Esophagus squamous epithelium (tissue), 5 donors: ENCODE measurements at regions not wholly inside any gene's neighbourhood (a gene's known extent, or its start where the extent isn't known, plus 50 kb on each side); places are given as distances from the start of the nearest gene placed in this dataset.

Experiments
- DNase-seq: peaks from one replicate; lab custom pipeline; 2025; lab: John Stamatoyannopoulos, UW
- H3K27ac ChIP-seq, 4 donors: fragments of 200-600 bp; sonication (generic); one replicate each; pipeline ENCODE4 v1.5.1; 2016 to 2019; ENCODE audit warnings: mild to moderate bottlenecking in 1 of 4
- H3K27me3 ChIP-seq, 4 donors: fragments of 200-600 bp; sonication (generic); 1 replicate in 3 of 4; 2 replicates in 1 of 4; pipeline versions ENCODE4 v1.5.1 to v1.6.0; 2017 to 2021; ENCODE audit warnings: antibody characterized with exemption in 1 of 4
- H3K36me3 ChIP-seq, 3 donors: fragments of 200-600 bp; sonication (generic); one replicate each; pipeline ENCODE4 v1.5.1; 2016 to 2019
- H3K4me1 ChIP-seq, 3 donors: fragments of 200-600 bp; sonication (generic); one replicate each; pipeline ENCODE4 v1.5.1; 2017 to 2019
- H3K4me3 ChIP-seq, 4 donors: fragments of 200-600 bp; sonication (generic); 1 replicate in 3 of 4; 2 replicates in 1 of 4; pipeline ENCODE4 v1.5.1; 2016 to 2019; ENCODE audit warnings: mild to moderate bottlenecking in 2 of 4, moderate library complexity in 1 of 4
- H3K9me3 ChIP-seq, 3 donors: fragments of 200-600 bp; sonication (generic); one replicate each; pipeline ENCODE4 v1.5.1; 2016 to 2019
- POLR2A ChIP-seq, 4 donors: fragments of 450-650 bp; IDR thresholded peaks; one replicate each; pipeline ENCODE4 v1.6.1; 2017; ENCODE audit warnings: antibody characterized with exemption in 4 of 4, mild to moderate bottlenecking in 4 of 4, moderate library complexity in 3 of 4
- WGBS, 2 donors: methylation state at CpG; one replicate each; pipeline ENCODE4 v1.1.5; 2018; 5-methylcytosine and 5-hydroxymethylcytosine counted together
- intact Hi-C: fragments of 100-400 bp; cut with DNase I; formaldehyde crosslinking; loops from one replicate; pipeline ENCODE4 v1.15.0; 2022
- TF ChIP-seq, protein P1 (sequence below), 6 experiments: fragments of 450-650 bp in 4 of 6; fragments of 200-600 bp in 2 of 6; sonication (generic) in 2 of 6; IDR thresholded peaks; one replicate each; pipeline ENCODE4 v1.5.1; 2016 to 2019; ENCODE audit warnings: antibody characterized with exemption in 6 of 6, mild to moderate bottlenecking in 4 of 6, moderate library complexity in 4 of 6
- donor health status: DM: yes; HTN: yes; CAD: no.

DNA sequence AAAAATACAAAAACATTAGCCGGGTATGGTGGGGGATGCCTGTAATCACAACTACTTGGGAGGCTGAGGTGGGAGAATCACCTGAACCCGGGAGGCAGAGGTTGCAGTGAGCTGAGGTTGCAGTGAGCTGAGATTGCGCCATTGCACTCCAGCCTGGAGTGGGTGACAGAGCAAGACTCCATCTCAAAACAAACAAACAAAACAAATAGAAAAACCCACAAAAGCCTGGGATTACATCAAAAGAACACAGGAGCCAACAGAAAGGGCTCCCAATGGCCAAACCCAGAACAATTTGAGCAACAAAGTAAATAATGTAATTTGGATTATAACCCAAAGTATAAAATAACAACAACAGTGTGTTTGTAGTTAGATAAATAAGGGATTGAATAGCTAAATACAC is 159.8 kb downstream of the UXS1 start:
- TF ChIP-seq POLR2A (IDR thresholded peaks at IDR 0.05) = no peak
- no peaks in the 10 kb centered on the region for H3K9me3 ChIP-seq
- intact Hi-C loops = no loop called here
- peaks cover 7 to 25% (median 15%) of the 10 kb centered on the region in 3 donors for H3K4me1 ChIP-seq
- DNase-seq = no peak
- no peaks in the 10 kb centered on the region for H3K27me3 ChIP-seq
- no peak overlapping the region for H3K4me3 ChIP-seq
- no peaks in the 10 kb centered on the region for H3K36me3 ChIP-seq
- H3K27ac ChIP-seq = no peak overlapping the region
- WGBS, 2 donors = 72 to 82% methylated on average over 3 of the region's 3 CpGs

DNA sequence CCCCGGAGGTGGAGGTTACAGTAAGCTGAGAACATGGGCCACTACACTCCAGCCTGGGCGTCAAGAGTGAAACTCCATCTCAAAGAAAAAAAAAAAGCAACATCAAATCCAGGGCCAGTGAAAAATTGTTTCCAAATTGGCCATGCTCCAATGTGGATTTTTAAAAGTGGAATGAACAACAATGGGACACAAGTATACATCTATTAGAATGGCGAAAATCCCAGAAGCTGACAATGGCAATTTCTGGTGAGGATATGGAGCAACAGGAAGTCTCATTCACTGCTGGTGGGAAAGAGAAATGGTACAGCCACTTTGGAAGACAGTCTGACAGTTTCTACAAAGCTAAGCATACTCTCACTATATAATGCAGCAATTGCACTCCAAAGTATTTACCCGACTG is 161.4 kb downstream of the UXS1 start:
- no peaks in the 10 kb centered on the region for H3K27me3 ChIP-seq
- no peak overlapping the region for H3K27ac ChIP-seq
- H3K4me3 ChIP-seq = no peak overlapping the region
- peaks cover 7 to 25% (median 15%) of the 10 kb centered on the region in 3 donors for H3K4me1 ChIP-seq
- DNase-seq = no peak
- 84 to 94% methylated on average over 4 of the region's 4 CpGs for WGBS, 2 donors
- no peaks in the 10 kb centered on the region for H3K9me3 ChIP-seq
- TF ChIP-seq, protein P1, sequence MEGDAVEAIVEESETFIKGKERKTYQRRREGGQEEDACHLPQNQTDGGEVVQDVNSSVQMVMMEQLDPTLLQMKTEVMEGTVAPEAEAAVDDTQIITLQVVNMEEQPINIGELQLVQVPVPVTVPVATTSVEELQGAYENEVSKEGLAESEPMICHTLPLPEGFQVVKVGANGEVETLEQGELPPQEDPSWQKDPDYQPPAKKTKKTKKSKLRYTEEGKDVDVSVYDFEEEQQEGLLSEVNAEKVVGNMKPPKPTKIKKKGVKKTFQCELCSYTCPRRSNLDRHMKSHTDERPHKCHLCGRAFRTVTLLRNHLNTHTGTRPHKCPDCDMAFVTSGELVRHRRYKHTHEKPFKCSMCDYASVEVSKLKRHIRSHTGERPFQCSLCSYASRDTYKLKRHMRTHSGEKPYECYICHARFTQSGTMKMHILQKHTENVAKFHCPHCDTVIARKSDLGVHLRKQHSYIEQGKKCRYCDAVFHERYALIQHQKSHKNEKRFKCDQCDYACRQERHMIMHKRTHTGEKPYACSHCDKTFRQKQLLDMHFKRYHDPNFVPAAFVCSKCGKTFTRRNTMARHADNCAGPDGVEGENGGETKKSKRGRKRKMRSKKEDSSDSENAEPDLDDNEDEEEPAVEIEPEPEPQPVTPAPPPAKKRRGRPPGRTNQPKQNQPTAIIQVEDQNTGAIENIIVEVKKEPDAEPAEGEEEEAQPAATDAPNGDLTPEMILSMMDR (IDR thresholded peaks at IDR 0.05) = no peak
- no peak for TF ChIP-seq POLR2A (IDR thresholded peaks at IDR 0.05)
- no peaks in the 10 kb centered on the region for H3K36me3 ChIP-seq
- intact Hi-C loops = no loop called here

DNA sequence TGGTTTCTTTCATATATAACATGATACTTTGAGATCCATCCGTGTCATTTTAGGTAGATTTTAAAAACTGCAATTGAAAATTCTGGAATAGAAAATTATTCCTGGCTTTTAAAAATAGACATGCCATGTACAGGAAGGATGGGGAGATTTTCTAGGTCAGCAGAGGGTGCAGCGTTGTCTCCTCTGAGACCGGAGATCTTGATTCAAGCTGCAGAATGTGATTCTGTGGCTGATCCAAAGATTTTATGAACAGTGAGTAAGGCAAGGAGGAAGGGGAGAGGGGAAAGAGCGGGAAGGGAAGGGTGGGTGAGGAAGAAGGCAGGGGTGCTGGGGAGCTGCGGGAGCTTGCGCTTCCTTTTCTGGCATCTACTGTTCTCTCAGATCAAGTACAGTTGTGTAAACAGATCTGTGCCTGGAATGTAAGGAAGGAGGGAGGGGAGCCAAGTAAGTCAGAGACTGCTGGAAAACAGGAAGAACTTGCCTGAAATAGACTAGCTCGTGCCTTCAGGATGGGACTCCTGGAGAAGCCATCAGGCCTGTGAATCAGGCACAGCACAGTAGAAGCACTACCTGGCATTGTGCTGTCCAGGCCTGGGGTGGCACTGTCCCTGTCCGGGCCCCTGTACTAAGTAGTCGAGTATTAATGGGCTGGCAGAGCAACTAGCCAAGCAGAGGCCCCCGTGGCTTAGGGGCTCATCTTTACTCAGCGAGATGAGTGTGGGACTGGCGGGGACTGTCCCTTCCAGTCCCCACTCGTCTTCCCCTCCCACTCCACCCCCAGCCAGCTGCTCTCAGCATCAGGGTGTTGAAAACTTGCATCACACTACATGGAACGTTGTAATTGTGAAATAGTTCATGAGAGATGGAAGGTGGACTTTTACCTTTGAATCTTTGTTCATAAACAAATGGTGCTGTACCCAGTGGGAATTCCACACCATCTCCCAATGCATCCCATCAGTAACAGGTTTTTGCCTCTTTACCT is 163.5 kb downstream of the UXS1 start:
- H3K9me3 ChIP-seq = no peaks in the 10 kb centered on the region
- TF ChIP-seq POLR2A (IDR thresholded peaks at IDR 0.05) = no peak
- H3K4me1 ChIP-seq = peaks cover 7 to 25% (median 15%) of the 10 kb centered on the region in 3 donors
- peak overlapping the region; percentile 38 to 91 (median 84) for H3K27ac ChIP-seq
- DNase-seq = no peak
- peak overlapping the region in 1 of 4 donors; percentile 27 for H3K4me3 ChIP-seq
- 10 to 20% methylated on average over 9 to 13 of the region's 14 CpGs for WGBS, 2 donors
- intact Hi-C loops = no loop called here
- H3K36me3 ChIP-seq = no peaks in the 10 kb centered on the region
- H3K27me3 ChIP-seq = no peaks in the 10 kb centered on the region

DNA sequence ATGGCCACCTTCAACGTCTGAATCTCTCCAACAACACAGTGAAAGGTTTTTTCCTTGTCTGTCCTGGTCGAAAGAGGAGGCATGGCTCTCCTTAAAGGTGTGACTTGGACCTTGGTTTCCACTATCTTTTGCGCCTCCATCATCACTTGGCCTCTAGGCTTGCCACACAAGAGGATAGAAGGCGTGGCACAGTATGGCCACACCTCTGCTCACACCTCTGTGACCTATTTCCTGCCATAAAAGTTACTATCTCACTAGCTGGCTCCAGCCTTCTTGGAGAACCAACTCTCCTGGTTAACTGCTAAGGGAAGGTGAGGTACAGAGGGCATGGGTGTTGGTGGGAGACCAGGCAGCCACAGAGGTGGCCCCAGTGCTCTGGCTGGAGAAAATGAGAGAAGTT is 165.9 kb downstream of the UXS1 start:
- H3K27me3 ChIP-seq = no peaks in the 10 kb centered on the region
- no peak overlapping the region for H3K4me3 ChIP-seq
- no peak overlapping the region for H3K27ac ChIP-seq
- intact Hi-C loops = no loop called here
- no peaks in the 10 kb centered on the region for H3K36me3 ChIP-seq
- 64 to 78% methylated on average over 4 of the region's 4 CpGs for WGBS, 2 donors
- H3K4me1 ChIP-seq = peaks cover 7 to 25% (median 15%) of the 10 kb centered on the region in 3 donors
- TF ChIP-seq, protein P1 (IDR thresholded peaks at IDR 0.05) = no peak
- no peak for TF ChIP-seq POLR2A (IDR thresholded peaks at IDR 0.05)
- H3K9me3 ChIP-seq = no peaks in the 10 kb centered on the region
- no peak for DNase-seq

DNA sequence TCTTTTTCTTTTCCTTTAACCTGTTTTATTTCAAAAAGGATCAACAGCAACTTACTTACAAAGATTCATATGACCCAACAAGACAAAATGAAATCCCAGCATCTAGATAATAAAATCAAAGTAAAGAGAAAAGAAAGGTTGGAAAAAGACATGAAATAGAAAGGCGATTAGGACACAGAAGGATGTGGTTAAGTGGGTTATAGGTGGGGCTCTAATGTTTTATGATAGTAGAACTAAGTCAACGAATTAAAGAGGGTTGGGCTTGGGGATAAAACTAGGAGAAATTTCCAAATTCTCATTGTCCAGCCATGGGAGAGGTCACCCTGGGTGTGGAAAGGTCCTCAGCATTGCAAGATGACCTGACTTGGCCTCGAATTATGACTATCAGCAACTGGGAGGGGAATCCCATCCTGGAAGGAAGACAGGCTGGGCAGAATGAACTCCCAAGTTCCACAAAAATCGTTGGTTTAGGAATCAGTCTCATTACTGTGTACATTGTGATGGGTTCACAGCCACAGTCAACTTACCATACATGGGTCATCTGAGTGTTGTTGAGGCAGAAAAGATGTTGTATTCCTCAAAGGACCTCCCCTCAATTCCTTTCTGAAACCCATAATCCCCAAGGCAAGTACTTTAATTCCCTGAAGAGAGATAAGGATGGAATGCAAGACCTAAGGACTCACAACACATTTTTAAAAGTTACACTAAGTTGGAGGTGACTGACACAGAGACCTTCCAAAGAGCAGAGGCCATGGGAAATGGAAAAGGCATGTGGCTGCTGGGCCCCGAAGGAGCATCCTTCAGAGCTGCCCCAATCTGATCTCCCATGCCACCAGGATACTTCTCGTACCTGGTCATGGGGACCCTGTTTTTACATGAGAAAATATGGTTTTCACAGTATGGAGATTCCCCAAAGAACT is 167.6 kb downstream of the UXS1 start:
- Histone ChIP-seq H3K4me1 (peaks cover 7 to 20% (median 15%) of the 10 kb centered on the region in 3 donors), H3K9me3 (no peaks in the 10 kb centered on the region), H3K4me3 (no peak overlapping the region), H3K27ac (no peak overlapping the region), H3K27me3 (no peaks in the 10 kb centered on the region), H3K36me3 (no peaks in the 10 kb centered on the region)
- no peak for DNase-seq
- no peak for TF ChIP-seq POLR2A (IDR thresholded peaks at IDR 0.05)
- TF ChIP-seq, protein P1 (IDR thresholded peaks at IDR 0.05) = no peak
- 57 to 72% methylated on average over 5 to 6 of the region's 6 CpGs for WGBS, 2 donors
- intact Hi-C loops = no loop called here
